ENCODE measurements at regions not wholly inside any gene's neighbourhood (a gene's known extent, or its start where the extent isn't known, plus 50 kb on each side); places are given as distances from the start of the nearest gene placed in this dataset.

- TF ChIP-seq CTCF (IDR thresholded peaks at IDR 0.05; ENCODE audit: insufficient read depth, low read depth, low read length) = no peak
- TF ChIP-seq EZH2 (IDR thresholded peaks at IDR 0.05; ENCODE audit: insufficient read depth, low read length) = no peak
Measured at GRCh38 chr4:45663628-45664081, 460.2 kb downstream of the GABRG1 start.

Measured in astrocyte (in vitro differentiated cells and primary cell).